SK-N-SH (cell line): ENCODE measurements at regions not wholly inside any gene's neighbourhood (a gene's known extent, or its start where the extent isn't known, plus 50 kb on each side); places are given as distances from the start of the nearest gene placed in this dataset.

Experiments
- CTCF ChIA-PET: fragments of 300-600, 350-600 bp; formaldehyde crosslinking; extraction: SDS; loops from one replicate; lab custom pipeline; 2021; lab: Yijun Ruan, JAX
- POLR2A ChIA-PET: fragments of 350-600 bp; sonication (Branson Sonifier 250); formaldehyde crosslinking; extraction: SDS; loops from one replicate; lab custom pipeline; 2020; ENCODE audit warnings: antibody characterized with exemption, inconsistent platforms; lab: Yijun Ruan, JAX
- DNase-seq: peaks from one replicate; pipeline ENCODE4 v3.0.0; 2012
- H2AFZ ChIP-seq: fragments of 200-600 bp; sonication (generic); 2 replicates; pipeline ENCODE4 v1.8.1; 2016; ENCODE audit warnings: antibody characterized with exemption, mild to moderate bottlenecking, low read depth
- H3F3A ChIP-seq: fragments of 200-600 bp; sonication (generic); replicated peaks from 2 replicates; pipeline ENCODE3; 2016; ENCODE audit warnings: antibody characterized with exemption, mild to moderate bottlenecking; ENCODE audit not compliant: insufficient read depth
- H3K27ac ChIP-seq, 2 experiments: fragments of 200-500 bp in 1 of 2; fragments of 200-600 bp in 1 of 2; sonication (Bioruptor generic) in 1 of 2; sonication (generic), shearing (Covaris generic) in 1 of 2; 2 replicates each; pipeline versions ENCODE4 v1.5.1 to v1.6.1; 2014 to 2016; ENCODE audit warnings: low read depth in 2 of 2, inconsistent platforms in 1 of 2, low read length in 1 of 2, mild to moderate bottlenecking in 1 of 2, mixed read lengths in 1 of 2
- H3K27me3 ChIP-seq: fragments of 200-600 bp; sonication (generic), shearing (Covaris generic); 2 replicates; pipeline ENCODE4 v1.6.1; 2016; ENCODE audit warnings: mixed run types; ENCODE audit not compliant: insufficient read depth
- H3K36me3 ChIP-seq, 2 experiments: fragments of 200-500 bp in 1 of 2; fragments of 200-600 bp in 1 of 2; sonication (Bioruptor generic) in 1 of 2; sonication (generic) in 1 of 2; replicated peaks in 1 of 2; 2 replicates each; pipeline versions ENCODE3 to v1.5.1; 2014 to 2016; ENCODE audit warnings: low read length in 1 of 2, mild to moderate bottlenecking in 1 of 2; ENCODE audit not compliant: insufficient read depth in 2 of 2, control insufficient read depth in 1 of 2
- H3K4me1 ChIP-seq, 2 experiments: fragments of 200-500 bp in 1 of 2; fragments of 200-600 bp in 1 of 2; sonication (Bioruptor generic) in 1 of 2; sonication (generic), shearing (Covaris generic) in 1 of 2; 2 replicates each; pipeline versions ENCODE4 v1.5.1 to v1.6.1; 2014 to 2016; ENCODE audit warnings: low read depth in 1 of 2, low read length in 1 of 2, mixed run types in 1 of 2; ENCODE audit not compliant: insufficient read depth in 2 of 2, control insufficient read depth in 1 of 2
- H3K4me2 ChIP-seq: fragments of 200-600 bp; sonication (generic), shearing (Covaris generic); 2 replicates; pipeline ENCODE4 v1.6.1; 2017; ENCODE audit warnings: mixed run types
- H3K4me3 ChIP-seq, 2 experiments: fragments of 200-500 bp in 1 of 2; fragments of 200-600 bp in 1 of 2; sonication (Bioruptor generic) in 1 of 2; sonication (generic), shearing (Covaris generic) in 1 of 2; 2 replicates each; pipeline versions ENCODE4 v1.5.1 to v1.8.1; 2014 to 2016; ENCODE audit warnings: low read depth in 2 of 2, inconsistent platforms in 1 of 2, low read length in 1 of 2, mild to moderate bottlenecking in 1 of 2, mixed read lengths in 1 of 2, moderate library complexity in 1 of 2
- H3K79me2 ChIP-seq: fragments of 200-600 bp; sonication (generic); 2 replicates; pipeline ENCODE4 v1.8.1; 2017; ENCODE audit warnings: mild to moderate bottlenecking; ENCODE audit not compliant: insufficient read depth
- H3K9ac ChIP-seq: fragments of 200-600 bp; sonication (generic); 2 replicates; pipeline ENCODE4 v1.6.1; 2017; ENCODE audit warnings: mixed run types
- H3K9me2 ChIP-seq: fragments of 200-600 bp; sonication (generic); 2 replicates; pipeline ENCODE4 v1.6.1; 2017; ENCODE audit warnings: mixed run types
- H3K9me3 ChIP-seq: fragments of 200-600 bp; sonication (generic); 2 replicates; pipeline ENCODE4 v1.6.1; 2017; ENCODE audit warnings: mixed run types, mild to moderate bottlenecking, moderate library complexity
- H4K20me1 ChIP-seq: fragments of 200-600 bp; sonication (generic); 2 replicates; pipeline ENCODE4 v1.6.1; 2017; ENCODE audit warnings: mild to moderate bottlenecking, mixed run types; ENCODE audit not compliant: insufficient read depth
- CHD2 ChIP-seq: fragments of 150-350 bp; IDR thresholded peaks from 2 replicates; pipeline ENCODE4 v1.6.1; 2018; ENCODE audit warnings: low read length; ENCODE audit not compliant: partially characterized antibody
- ELF1 ChIP-seq: IDR thresholded peaks from 2 replicates; pipeline ENCODE4 v1.4.0; 2012
- EP300 ChIP-seq, 2 experiments: IDR thresholded peaks; 2 replicates each; pipeline versions ENCODE4 v1.4.0 to v1.6.1; 2012; ENCODE audit warnings: borderline replicate concordance in 1 of 2, low read depth in 1 of 2, low read length in 1 of 2
- EZH2phosphoT487 ChIP-seq: fragments of 200-600 bp; sonication (generic); IDR thresholded peaks from 2 replicates; pipeline ENCODE4 v1.6.1; 2017; ENCODE audit warnings: low read depth, mixed run types, mild to moderate bottlenecking, antibody characterized with exemption, moderate library complexity, borderline replicate concordance
- FOSL2 ChIP-seq: IDR thresholded peaks from 2 replicates; pipeline ENCODE4 v1.4.0; 2012; ENCODE audit warnings: low read depth, mild to moderate bottlenecking, moderate library complexity, borderline replicate concordance
- FOXJ3 ChIP-seq: sonication (generic); formaldehyde crosslinking; IDR thresholded peaks from 2 replicates; pipeline ENCODE4 v1.5.1; 2020; ENCODE audit warnings: mild to moderate bottlenecking, missing genetic modification reagents
- FOXM1 ChIP-seq: IDR thresholded peaks from 2 replicates; pipeline ENCODE4 v1.4.0; 2012; ENCODE audit warnings: low read depth, mild to moderate bottlenecking
- GABPA ChIP-seq: IDR thresholded peaks from 2 replicates; pipeline ENCODE4 v1.4.0; 2012; ENCODE audit warnings: low read depth, mild to moderate bottlenecking
- JUND ChIP-seq: IDR thresholded peaks from 2 replicates; pipeline ENCODE4 v1.4.0; 2012
- MAX ChIP-seq: IDR thresholded peaks from 2 replicates; pipeline ENCODE4 v1.4.0; 2012; ENCODE audit warnings: low read depth
- MEF2A ChIP-seq: IDR thresholded peaks from 2 replicates; pipeline ENCODE4 v1.4.0; 2012; ENCODE audit warnings: low read depth, borderline replicate concordance
- MXI1 ChIP-seq: IDR thresholded peaks from 2 replicates; pipeline ENCODE4 v1.6.1; 2012; ENCODE audit warnings: mild to moderate bottlenecking, low read depth, low read length, improper control_type of control experiment
- NFIC ChIP-seq: IDR thresholded peaks from 2 replicates; pipeline ENCODE4 v1.4.0; 2012; ENCODE audit warnings: borderline replicate concordance
- NRF1 ChIP-seq: IDR thresholded peaks from 2 replicates; pipeline ENCODE4 v1.6.1; 2012; ENCODE audit warnings: low read depth, mild to moderate bottlenecking, low read length
- PBX3 ChIP-seq: IDR thresholded peaks from 2 replicates; pipeline ENCODE4; 2012
- POLR2AphosphoS5 ChIP-seq: IDR thresholded peaks from 2 replicates; pipeline ENCODE4 v1.6.1; 2012; ENCODE audit warnings: low read depth, low read length
- RCOR1 ChIP-seq: fragments of 150-350 bp; IDR thresholded peaks from 2 replicates; pipeline ENCODE4 v1.6.1; 2017; ENCODE audit warnings: antibody characterized with exemption, low read length
- REST ChIP-seq: IDR thresholded peaks from 2 replicates; pipeline ENCODE4 v1.6.1; 2012; ENCODE audit warnings: mild to moderate bottlenecking, low read depth, low read length, moderate library complexity
- SIN3A ChIP-seq: IDR thresholded peaks from 2 replicates; pipeline ENCODE4 v1.6.1; 2012; ENCODE audit warnings: low read depth, mild to moderate bottlenecking, low read length, moderate library complexity, borderline replicate concordance
- SMC3 ChIP-seq: IDR thresholded peaks from 2 replicates; pipeline ENCODE4 v1.6.1; 2012; ENCODE audit warnings: low read depth, low read length, improper control_type of control experiment
- TCF12 ChIP-seq: IDR thresholded peaks from 2 replicates; pipeline ENCODE4 v1.4.0; 2012
- TEAD4 ChIP-seq: IDR thresholded peaks from 2 replicates; pipeline ENCODE4 v1.4.0; 2012; ENCODE audit warnings: mild to moderate bottlenecking, borderline replicate concordance; ENCODE audit not compliant: insufficient read depth
- USF1 ChIP-seq: IDR thresholded peaks from 2 replicates; pipeline ENCODE4 v1.4.0; 2012; ENCODE audit warnings: low read depth, borderline replicate concordance
- USF2 ChIP-seq: fragments of 150-350 bp; IDR thresholded peaks from 2 replicates; pipeline ENCODE4 v1.6.1; 2017; ENCODE audit warnings: antibody characterized with exemption, low read length, low read depth, borderline replicate concordance
- YY1 ChIP-seq: IDR thresholded peaks from 2 replicates; pipeline ENCODE4 v1.4.0; 2012; ENCODE audit warnings: low read depth, mild to moderate bottlenecking
- WGBS: methylation state at CpG from one replicate; pipeline ENCODE4 v1.1.6; 2017; ENCODE audit warnings: low lambda C conversion rate; 5-methylcytosine and 5-hydroxymethylcytosine counted together

- CTCF ChIA-PET, result no interaction called here
- H4K20me1 ChIP-seq, result no peaks in the 10 kb centered on the region
- H3K4me3 ChIP-seq, result no peak overlapping the region
- H3K27ac ChIP-seq, result no peak overlapping the region
- H3K9me3 ChIP-seq, result no peaks in the 10 kb centered on the region
- TF ChIP-seq PBX3 (no peak), NRF1 (no peak), FOXM1 (no peak), RCOR1 (no peak), TCF12 (no peak), GABPA (no peak), FOSL2 (no peak), SMC3 (no peak), ELF1 (no peak), USF1 (no peak), TEAD4 (no peak), SIN3A (no peak)
- H3K79me2 ChIP-seq, result no peaks in the 10 kb centered on the region
- 3% methylated on average over 10 of the region's 13 CpGs for WGBS
- no peaks in the 10 kb centered on the region for H3F3A ChIP-seq
- H2AFZ ChIP-seq, result no peak overlapping the region
- no peak overlapping the region for H3K4me2 ChIP-seq
- DNase-seq, result no peak
- peaks cover 29% of the 10 kb centered on the region; the same call in 1 of the 2 replicates for H3K27me3 ChIP-seq
- no peaks in the 10 kb centered on the region for H3K4me1 ChIP-seq
- H3K9ac ChIP-seq, result no peak overlapping the region
- POLR2A ChIA-PET, result no interaction called here
- H3K9me2 ChIP-seq, result no peaks in the 10 kb centered on the region
- no peaks in the 10 kb centered on the region for H3K36me3 ChIP-seq
These were observed 415.3 kb upstream of the IRX4 start for GRCh38 chr5:2297991-2298390.

GRCh38 chr5:2295476-2295875 is 412.8 kb upstream of the IRX4 start:
- H3K27me3 ChIP-seq, result peaks cover 7% of the 10 kb centered on the region; the same call in 1 of the 2 replicates
- no peaks in the 10 kb centered on the region for H3K4me1 ChIP-seq
- H2AFZ ChIP-seq, result no peak overlapping the region
- CTCF ChIA-PET, result no interaction called here
- no peak overlapping the region for H3K27ac ChIP-seq
- no peak overlapping the region for H3K9ac ChIP-seq
- POLR2A ChIA-PET, result no interaction called here
- no peak overlapping the region for H3K4me2 ChIP-seq
- H3K79me2 ChIP-seq, result no peaks in the 10 kb centered on the region
- 7% methylated on average over 13 of the region's 13 CpGs for WGBS
- no peaks in the 10 kb centered on the region for H3K9me2 ChIP-seq
- no peaks in the 10 kb centered on the region for H4K20me1 ChIP-seq
- H3K4me3 ChIP-seq, result no peak overlapping the region
- no peaks in the 10 kb centered on the region for H3K9me3 ChIP-seq
- H3K36me3 ChIP-seq, result no peaks in the 10 kb centered on the region
- H3F3A ChIP-seq, result no peaks in the 10 kb centered on the region
- DNase-seq, result no peak
- no peak for TF ChIP-seq EZH2phosphoT487
- TF ChIP-seq YY1, result no peak
- TF ChIP-seq JUND, result no peak
- TF ChIP-seq POLR2AphosphoS5, result no peak
- TF ChIP-seq USF2, result no peak
- no peak for TF ChIP-seq MXI1
- TF ChIP-seq CHD2, result no peak
- TF ChIP-seq FOXJ3 (CRISPR knock-in tag), result no peak
- TF ChIP-seq NRF1, result no peak
- no peak for TF ChIP-seq SMC3
- no peak for TF ChIP-seq MEF2A
- TF ChIP-seq EP300 (IDR thresholded peaks at IDR 0.05; ENCODE audit: borderline replicate concordance in 1 of 2, low read depth in 1 of 2, low read length in 1 of 2), result no peak
- no peak for TF ChIP-seq ELF1
- no peak for TF ChIP-seq REST
- TF ChIP-seq TEAD4, result no peak
- TF ChIP-seq MAX, result no peak
- no peak for TF ChIP-seq SIN3A
- TF ChIP-seq NFIC, result no peak
